ENCODE measurements at regions not wholly inside any gene's neighbourhood (a gene's known extent, or its start where the extent isn't known, plus 50 kb on each side); places are given as distances from the start of the nearest gene placed in this dataset.

- H3K4me2 ChIP-seq (ENCODE audit: low read length), result no peak overlapping the region
- no peak overlapping the region for H3K27ac ChIP-seq (ENCODE audit: low read length)
- H3K27me3 ChIP-seq (ENCODE audit: insufficient read depth, low read depth, low read length), result no peaks in the 10 kb centered on the region
- H3K9me3 ChIP-seq (ENCODE audit: low read length), result no peaks in the 10 kb centered on the region
- no peak overlapping the region for H3K9ac ChIP-seq (ENCODE audit: low read length)
- H2AFZ ChIP-seq (ENCODE audit: low read depth, low read length), result no peak overlapping the region
- no peaks in the 10 kb centered on the region for H3K9me2 ChIP-seq (ENCODE audit: insufficient read depth, low read length)
- no peaks in the 10 kb centered on the region for H3K36me3 ChIP-seq (ENCODE audit: insufficient read depth, low read length)
- no peaks in the 10 kb centered on the region for H4K20me1 ChIP-seq (ENCODE audit: insufficient read depth)
- TF ChIP-seq EZH2 (IDR thresholded peaks at IDR 0.05; ENCODE audit: borderline replicate concordance, insufficient read depth, low read length, poor library complexity, severe bottlenecking) (no peak), RAD21 (conservative IDR thresholded peaks at IDR 0.05) (no peak), SMC3 (conservative IDR thresholded peaks at IDR 0.05; ENCODE audit: poor library complexity) (no peak)
- TF ChIP-seq, protein P1, sequence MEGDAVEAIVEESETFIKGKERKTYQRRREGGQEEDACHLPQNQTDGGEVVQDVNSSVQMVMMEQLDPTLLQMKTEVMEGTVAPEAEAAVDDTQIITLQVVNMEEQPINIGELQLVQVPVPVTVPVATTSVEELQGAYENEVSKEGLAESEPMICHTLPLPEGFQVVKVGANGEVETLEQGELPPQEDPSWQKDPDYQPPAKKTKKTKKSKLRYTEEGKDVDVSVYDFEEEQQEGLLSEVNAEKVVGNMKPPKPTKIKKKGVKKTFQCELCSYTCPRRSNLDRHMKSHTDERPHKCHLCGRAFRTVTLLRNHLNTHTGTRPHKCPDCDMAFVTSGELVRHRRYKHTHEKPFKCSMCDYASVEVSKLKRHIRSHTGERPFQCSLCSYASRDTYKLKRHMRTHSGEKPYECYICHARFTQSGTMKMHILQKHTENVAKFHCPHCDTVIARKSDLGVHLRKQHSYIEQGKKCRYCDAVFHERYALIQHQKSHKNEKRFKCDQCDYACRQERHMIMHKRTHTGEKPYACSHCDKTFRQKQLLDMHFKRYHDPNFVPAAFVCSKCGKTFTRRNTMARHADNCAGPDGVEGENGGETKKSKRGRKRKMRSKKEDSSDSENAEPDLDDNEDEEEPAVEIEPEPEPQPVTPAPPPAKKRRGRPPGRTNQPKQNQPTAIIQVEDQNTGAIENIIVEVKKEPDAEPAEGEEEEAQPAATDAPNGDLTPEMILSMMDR (IDR thresholded peaks at IDR 0.05; ENCODE audit: poor library complexity, severe bottlenecking), result no peak
- no peaks in the 10 kb centered on the region for H3K79me2 ChIP-seq (replicated peaks; ENCODE audit: insufficient read depth, low read length)
- no peaks in the 10 kb centered on the region for H3F3A ChIP-seq (ENCODE audit: insufficient read depth, low read length, poor library complexity, severe bottlenecking)
- H3K4me3 ChIP-seq (ENCODE audit: low read length), result no peak overlapping the region
Observed at GRCh38 chr5:24367216-24367615, 277.6 kb downstream of the CDH10 start.

GRCh38 chr5:24368115-24368514 lies 276.7 kb downstream of the CDH10 start:
- Histone ChIP-seq H3K9me2 (ENCODE audit: insufficient read depth, low read length) (no peaks in the 10 kb centered on the region), H3K27me3 (ENCODE audit: insufficient read depth, low read depth, low read length) (no peaks in the 10 kb centered on the region), H3K9me3 (ENCODE audit: low read length) (no peaks in the 10 kb centered on the region), H3K4me3 (ENCODE audit: low read length) (no peak overlapping the region), H3F3A (ENCODE audit: insufficient read depth, low read length, poor library complexity, severe bottlenecking) (no peaks in the 10 kb centered on the region), H3K79me2 (replicated peaks; ENCODE audit: insufficient read depth, low read length) (no peaks in the 10 kb centered on the region), H3K9ac (ENCODE audit: low read length) (no peak overlapping the region), H4K20me1 (ENCODE audit: insufficient read depth) (no peaks in the 10 kb centered on the region), H3K36me3 (ENCODE audit: insufficient read depth, low read length) (no peaks in the 10 kb centered on the region), H2AFZ (ENCODE audit: low read depth, low read length) (no peak overlapping the region), H3K27ac (ENCODE audit: low read length) (no peak overlapping the region), H3K4me2 (ENCODE audit: low read length) (no peak overlapping the region)
- TF ChIP-seq EZH2 (IDR thresholded peaks at IDR 0.05; ENCODE audit: borderline replicate concordance, insufficient read depth, low read length, poor library complexity, severe bottlenecking), result no peak
- no peak for TF ChIP-seq SMC3 (conservative IDR thresholded peaks at IDR 0.05; ENCODE audit: poor library complexity)
- no peak for TF ChIP-seq RAD21 (conservative IDR thresholded peaks at IDR 0.05)
- no peak for TF ChIP-seq POLR2AphosphoS5 (IDR thresholded peaks at IDR 0.05)
- no peak for TF ChIP-seq TAF1 (IDR thresholded peaks at IDR 0.05; ENCODE audit: low read depth)
- no peak for TF ChIP-seq MXI1 (conservative IDR thresholded peaks at IDR 0.05; ENCODE audit: poor library complexity, severe bottlenecking)
- TF ChIP-seq EP300 (conservative IDR thresholded peaks at IDR 0.05; ENCODE audit: poor library complexity, severe bottlenecking), result no peak
- TF ChIP-seq, protein P1 (IDR thresholded peaks at IDR 0.05; ENCODE audit: poor library complexity, severe bottlenecking), result no peak
- no peak for TF ChIP-seq REST (IDR thresholded peaks at IDR 0.05; ENCODE audit: borderline replicate concordance)
